HG02973 (cell line): ENCODE measurements at regions not wholly inside any gene's neighbourhood (a gene's known extent, or its start where the extent isn't known, plus 50 kb on each side); places are given as distances from the start of the nearest gene placed in this dataset.
"Not testable (repeated sequence)": the region's sequence is repeated elsewhere in the genome, so short reads cannot be mapped to it uniquely, and the experiment has no call there.

Source experiments
- ATAC-seq: cut with Tn5 transposase; IDR thresholded peaks from one replicate; pipeline ENCODE4 v1.9.1; 2021; ENCODE audit warnings: moderate library complexity; ENCODE audit not compliant: unreplicated experiment

DNA sequence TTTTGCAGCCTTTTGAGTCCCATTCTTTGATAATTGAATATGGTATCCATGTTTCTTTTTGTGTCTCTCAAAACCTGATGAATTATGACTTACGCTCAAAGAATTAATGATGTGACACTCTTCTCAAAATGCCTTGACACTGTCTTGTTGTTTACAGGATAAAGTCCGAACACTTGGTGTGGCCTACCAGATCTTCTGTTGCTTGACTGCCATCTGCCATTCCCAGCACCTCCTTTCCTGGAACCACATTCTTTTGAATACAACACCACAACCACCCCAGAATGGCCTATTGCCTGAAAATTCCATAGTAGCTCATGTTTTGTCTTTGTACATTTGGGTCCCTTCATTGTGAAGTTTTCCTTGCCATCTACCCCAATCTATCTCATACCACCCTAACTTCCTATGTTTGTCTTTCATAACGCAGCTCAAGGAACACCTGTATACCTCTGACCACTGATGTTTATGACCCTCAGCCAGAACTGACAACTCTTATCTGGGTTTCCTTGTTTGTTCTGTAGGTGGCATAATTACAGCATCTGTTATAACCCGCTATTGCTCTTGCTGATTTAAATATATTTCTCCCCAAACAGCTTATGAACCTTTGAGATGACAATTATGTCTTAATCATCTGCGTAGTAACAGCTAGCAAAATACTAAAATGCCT is 991.3 kb downstream of the RAB28 start:
- ATAC-seq = no peak

DNA sequence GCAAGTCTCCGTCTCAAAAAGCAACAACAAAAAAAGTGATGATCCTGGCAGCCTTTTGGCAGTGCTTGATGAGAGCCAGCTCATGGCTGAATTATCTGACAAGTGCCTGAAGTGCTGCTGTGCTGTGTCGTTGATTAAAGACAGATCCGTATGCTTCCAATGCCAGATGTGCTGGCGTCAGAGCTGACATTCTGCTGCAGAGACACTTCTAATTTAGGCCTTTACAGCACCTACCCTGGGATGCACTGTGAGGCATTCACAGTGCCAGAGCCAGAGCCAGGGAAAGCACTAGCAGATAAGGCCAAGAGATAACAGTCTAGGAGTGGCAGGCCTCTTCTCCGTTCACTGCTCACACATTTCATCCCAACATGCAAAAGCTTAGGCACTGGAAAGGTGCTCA is 995.5 kb downstream of the RAB28 start:
- no peak for ATAC-seq

DNA sequence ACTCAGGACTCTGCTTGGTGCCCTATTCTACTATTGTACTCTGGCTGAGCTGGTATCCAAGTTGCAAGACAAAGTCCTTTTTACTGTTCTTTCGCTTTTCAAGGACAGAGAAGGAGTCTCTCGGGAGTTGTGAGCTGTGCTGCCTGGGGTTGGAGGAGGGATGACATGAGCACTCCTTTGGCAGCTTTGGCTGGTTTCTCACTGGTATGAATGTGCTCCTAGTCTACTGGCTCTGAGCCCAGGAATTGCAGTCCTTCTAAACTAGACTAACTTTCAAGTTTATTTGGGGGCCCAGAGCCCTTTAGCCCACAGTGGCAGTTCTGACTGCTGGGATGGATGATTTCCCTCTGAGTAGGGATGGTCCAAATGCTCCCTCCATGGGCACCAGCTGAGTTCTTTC is 997.1 kb downstream of the RAB28 start:
- ATAC-seq = no peak

DNA sequence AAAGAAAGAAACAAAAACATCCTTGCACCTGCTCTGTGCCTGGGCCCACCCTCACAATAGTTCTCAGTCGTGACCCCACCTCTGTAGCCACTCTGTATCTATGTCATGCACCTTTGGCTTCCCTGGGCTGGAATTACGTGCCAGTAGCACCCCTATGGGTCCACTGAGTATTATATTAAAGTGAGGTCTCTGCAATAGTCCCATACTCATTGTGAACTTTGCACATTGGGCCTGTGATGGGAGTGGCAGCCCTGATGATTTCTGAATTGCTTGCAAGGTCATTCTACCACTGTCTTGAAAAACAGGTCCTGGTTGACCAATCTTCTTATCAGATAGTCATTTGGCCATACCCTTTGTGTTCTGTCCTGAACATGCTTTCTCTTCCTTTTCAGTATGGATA is 1012.1 kb downstream of the RAB28 start:
- no peak for ATAC-seq

DNA sequence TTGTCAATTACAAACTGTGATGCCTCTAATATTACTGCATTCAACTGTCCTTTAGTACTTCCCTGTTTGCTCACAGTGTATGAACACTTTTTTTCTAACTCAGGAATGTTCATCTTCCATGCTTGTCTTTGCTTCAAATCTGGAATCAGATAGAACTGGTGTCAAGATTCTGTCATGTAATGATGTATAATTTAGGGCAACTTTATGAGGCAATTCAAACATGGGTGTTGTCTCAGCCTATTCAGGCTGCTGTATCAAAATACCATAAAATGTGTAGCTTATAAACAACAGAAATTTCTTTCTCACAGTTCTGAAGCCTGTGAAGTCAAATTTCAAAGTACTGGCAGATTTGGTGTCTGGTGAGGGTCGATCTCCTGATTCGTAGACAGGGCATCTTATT is 1012.9 kb downstream of the RAB28 start:
- no peak for ATAC-seq

DNA sequence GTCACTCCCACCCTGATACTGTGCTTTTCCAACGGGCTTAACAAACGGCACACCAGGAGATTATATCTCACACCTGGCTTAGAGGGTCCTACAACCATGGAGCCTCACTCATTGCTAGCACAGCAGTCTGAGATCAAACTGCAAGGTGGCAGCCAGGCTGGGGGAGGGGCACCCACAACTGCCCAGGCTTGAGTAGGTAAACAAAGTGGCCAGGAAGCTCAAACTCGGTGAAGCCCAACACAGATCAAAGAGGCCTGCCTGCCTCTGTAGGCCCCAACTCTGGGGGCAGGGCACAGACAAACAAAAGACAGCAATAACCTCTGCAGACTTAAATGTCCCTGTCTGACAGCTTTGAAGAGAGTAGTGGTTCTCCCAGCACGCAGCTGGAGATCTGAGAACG is 1022.6 kb downstream of the RAB28 start:
- ATAC-seq = not testable (repeated sequence)

DNA sequence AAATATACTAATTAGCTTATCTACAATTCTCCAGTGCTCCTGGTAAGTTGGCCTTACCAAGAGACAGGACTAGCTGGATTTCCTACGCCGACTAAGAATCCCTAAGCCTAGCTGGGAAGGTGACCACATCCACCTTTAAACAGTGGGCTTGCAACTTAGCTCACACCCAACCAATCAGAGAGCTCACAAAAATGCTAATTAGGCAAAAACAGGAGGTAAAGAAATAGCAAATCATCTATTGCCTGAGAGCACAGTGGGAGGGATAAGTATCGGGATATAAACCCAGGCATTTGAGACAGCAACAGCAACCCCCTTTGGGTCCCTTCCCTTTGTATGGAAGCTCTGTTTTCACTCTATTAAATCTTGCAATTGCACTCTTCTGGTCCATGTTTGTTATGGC is 1025.0 kb downstream of the RAB28 start:
- ATAC-seq = no peak

DNA sequence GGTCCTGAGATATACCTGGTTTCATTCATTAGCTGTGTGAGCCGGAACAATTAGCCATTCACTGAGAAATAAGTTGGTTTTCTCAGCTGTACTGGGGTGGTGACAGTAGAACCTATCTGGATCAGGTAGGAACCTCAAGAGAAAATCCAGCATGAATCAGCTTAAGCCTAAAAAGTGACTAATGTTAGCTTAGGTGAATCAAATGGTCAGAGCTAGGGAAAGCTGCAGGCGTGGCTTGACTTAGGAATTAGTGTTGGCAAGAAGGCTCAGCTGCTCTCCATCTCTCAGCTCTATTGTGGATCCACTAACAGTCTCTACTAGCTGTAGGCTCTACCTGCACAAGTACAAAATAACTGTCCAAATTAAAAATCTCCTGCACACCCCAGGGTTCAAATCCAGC is 1025.5 kb downstream of the RAB28 start:
- no peak for ATAC-seq

DNA sequence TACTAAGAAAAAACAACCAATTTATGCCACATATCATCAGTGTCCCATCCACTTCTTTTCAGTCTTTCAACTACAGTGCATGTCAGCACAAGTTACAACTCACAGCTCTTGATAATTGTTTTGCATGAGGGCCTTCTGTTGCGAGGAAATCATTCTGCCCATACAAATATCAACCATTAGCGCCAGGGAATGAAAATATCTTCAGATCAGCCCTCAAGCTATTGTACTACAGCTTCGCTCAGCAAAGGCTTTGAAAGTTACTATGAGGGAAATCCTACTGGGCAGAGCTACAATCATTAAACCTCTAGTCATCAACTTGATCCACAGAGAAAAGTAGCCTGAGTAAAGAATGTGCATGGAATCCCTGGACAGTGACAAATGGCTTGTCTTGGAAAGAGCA is 1023.6 kb upstream of the HS3ST1 start:
- no peak for ATAC-seq

DNA sequence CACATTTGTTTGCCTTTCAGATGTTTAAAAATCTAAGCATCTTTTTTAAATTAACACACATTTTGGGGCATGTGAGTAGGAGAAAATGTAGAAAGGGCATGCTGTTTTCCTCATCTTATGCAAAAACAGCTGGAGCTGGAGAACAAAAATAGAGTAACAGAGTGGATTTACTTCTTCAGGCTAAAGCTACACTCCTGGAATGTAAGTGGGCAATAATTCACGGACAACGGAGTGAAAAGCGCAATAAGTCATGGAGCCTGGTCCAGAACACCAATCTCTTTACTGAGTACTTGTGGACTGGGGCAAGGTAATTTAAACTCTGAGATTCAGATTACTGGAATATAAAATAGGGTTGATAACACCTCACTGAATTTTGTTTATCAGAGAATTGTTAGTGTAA is 1018.8 kb upstream of the HS3ST1 start:
- no peak for ATAC-seq

DNA sequence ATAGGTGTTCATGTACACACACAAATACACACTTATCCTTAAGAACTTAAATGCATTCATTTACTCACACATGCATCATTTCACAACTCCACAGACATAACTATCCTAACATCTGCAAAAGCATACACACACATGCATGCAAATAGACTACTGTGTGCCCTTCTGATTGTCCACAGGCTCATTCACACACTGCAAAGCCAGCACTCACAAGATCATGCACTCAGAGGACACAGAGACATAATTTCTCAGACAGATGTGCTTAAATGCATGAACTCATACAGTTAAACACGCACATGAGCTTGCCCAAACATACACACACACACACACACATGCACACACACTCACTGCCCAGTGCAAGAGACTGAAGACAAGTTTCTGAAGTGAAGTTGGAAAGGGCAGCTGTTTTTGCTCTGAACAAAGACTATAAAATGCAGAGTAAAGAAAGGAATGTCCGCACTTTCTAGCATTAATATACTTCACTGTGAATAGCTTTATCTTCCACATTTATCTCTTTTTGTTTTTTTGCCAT is 1018.0 kb upstream of the HS3ST1 start:
- no peak for ATAC-seq

DNA sequence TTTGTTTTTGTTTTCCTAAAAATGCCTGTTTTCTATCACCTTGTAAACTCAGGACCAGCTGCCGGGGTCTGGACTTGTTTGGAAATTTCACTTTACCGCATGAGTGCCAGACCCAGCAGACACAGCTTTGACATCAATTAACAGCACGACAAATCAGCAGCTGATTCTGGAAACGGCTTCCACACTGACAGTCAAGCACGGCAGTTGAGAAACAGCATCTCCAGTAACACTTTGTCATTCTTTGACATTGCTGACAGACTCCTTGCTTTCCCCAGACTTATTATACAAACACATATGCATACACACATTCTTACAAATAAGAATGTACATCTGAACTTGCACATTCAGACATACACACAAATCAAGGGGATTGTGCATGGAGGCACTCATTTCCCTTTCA is 1017.6 kb upstream of the HS3ST1 start:
- ATAC-seq = no peak

DNA sequence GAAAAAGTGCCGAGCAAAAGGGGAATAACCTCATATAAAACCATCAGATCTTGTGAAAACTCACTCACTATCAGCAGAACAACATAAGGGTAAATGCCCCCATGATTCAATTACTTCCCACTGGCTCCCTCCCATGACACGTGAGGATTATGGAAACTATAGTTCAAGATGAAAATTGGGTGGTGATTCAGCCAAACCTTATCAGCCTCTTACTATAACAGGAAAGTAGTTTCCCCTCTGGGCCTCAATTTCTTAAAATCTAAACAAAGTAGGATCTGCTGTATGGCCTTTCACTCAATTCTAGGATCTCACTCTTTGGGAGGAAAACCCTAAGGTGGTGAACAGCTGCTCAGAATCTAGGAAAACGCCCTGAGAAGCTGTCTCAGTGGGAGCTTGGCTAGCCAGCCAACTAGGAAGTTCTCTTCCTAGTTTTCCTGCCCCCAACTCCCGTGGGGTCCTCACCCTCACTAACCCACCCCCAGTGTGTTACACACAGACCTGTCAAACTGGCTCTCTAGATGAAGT is 1017.1 kb upstream of the HS3ST1 start:
- ATAC-seq = no peak

DNA sequence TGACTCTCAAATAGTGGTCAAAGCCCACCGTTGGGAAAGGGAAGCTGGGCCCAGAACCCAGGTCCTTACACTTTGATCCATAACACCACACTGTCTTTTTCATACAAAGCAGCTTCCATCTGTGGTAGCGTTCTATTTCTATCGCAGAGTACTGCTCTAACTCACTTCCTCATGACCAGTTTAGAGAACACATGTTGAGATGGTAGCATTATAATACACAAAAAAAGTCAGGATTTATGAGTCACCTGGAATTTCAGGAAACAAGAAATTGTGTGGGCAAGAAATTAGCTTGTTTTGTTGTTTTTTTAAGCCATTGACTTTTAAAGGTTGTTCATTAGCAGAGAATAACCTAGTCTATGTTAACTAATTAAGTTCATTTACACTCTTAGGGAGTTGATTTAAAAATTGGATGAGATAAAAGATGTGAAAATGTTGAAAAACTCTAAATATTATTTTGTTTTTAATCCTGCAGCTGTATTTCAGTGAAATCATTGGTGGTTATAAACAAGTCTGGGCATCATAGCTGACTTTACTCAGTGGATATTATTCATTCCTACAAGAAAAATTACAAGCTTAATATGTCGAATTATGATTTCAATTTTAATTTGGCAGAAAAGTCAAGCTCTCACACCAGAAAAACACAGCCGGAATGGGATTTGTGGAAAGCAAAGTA is 1011.1 kb upstream of the HS3ST1 start:
- ATAC-seq = no peak

DNA sequence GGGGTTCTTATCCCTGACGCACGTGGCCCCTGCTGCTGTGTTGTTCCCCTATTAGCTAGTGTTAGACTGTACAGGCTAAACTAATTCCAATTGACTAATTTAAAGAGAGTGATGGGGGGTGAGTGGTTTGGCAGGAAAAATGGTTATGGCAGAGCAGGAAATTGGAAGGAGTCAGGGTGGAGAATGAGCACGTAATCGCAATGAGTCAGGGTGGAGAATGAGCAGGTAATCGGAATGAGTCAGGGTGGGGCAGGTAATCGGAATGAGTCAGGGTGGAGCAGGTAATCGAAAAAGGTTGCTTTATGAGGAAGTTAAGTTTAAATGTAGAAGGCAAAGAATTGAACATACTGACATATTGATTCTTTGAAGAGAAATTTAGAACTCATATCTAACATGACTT is 1002.6 kb upstream of the HS3ST1 start:
- ATAC-seq = not testable (repeated sequence)

DNA sequence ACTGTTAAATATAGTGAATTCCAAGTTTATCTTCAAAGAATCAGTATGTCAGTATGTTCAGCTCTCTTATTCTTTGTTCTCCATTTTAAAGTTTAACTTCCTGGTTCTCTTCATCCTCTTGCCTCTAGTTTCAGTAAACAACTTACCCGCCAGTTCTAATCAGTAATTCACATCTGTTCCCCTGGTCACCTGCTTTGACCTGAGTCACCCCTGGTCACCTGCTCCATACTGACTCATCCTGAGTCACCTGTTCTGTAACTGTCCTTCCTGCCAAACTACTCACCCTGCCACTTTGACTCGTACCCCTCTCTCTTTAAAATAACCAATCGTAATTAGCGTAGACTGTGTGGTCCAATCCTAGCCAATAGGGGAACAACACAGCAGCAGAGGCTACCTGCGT is 992.7 kb upstream of the HS3ST1 start:
- ATAC-seq = no peak

DNA sequence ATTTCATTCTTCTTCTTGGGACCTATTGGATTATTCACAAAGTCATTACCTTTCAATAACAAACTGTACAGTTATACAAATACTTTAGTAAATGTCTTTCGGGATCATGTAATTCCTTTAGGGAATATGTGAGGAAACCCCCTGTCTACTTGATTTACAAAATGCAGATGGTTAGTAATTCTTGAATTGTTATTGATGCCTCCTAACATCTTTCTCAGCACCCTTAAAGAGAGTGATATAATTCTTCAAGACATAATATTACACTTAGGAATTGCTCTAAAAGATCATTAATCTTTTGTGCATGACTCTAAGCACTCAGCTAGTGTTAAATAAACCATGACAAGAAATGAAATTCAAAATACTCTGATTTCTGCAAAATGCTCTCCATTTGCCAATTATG is 988.1 kb upstream of the HS3ST1 start:
- no peak for ATAC-seq

DNA sequence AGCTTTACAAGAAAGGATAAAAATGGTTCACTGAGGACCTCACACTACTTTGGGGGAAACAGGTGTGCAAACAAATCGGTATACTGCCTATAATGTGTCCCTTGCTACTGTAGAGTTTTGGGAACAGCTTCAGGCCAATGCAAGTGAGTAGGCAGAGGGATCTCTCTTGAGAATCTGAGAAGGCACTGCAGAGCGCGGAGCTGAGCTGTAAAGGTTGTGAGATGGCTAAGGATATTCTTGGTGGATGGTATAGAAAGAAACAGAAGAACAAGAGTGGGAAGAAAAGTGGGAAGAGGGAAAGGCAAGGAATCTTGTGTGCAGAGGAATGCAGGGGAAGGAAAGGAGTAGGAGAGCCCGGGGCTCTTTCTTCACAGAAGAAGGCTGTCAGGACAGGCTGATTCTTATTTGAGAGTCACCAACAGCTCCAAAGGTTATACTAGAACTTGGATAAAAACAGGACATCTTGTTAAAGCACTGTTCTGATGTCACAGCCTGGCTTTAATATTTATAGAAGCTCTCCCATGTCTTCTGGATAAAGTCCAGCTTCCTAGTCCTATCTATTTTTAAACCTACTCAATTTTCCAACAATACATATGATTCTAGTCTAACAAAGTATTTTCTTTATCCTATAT is 985.6 kb upstream of the HS3ST1 start:
- ATAC-seq = no peak

DNA sequence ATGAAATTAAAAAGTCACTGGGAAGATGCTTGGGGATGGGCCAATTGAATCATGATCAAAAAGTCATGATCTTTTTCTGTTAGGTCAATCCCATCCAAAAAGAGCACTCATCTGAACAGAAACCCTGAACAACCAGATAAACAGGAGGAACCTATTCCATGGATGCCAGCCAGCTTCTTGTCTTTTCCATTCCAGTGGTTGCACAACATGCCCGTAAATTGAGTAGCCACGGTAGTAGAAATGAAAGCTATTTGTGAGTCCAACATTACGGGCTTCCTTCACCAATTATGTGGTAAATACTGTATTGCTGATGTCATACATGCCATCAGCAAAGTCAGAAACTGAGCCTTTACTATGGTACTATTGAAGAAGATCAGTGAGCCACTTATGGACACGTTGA is 982.4 kb upstream of the HS3ST1 start:
- ATAC-seq = no peak

DNA sequence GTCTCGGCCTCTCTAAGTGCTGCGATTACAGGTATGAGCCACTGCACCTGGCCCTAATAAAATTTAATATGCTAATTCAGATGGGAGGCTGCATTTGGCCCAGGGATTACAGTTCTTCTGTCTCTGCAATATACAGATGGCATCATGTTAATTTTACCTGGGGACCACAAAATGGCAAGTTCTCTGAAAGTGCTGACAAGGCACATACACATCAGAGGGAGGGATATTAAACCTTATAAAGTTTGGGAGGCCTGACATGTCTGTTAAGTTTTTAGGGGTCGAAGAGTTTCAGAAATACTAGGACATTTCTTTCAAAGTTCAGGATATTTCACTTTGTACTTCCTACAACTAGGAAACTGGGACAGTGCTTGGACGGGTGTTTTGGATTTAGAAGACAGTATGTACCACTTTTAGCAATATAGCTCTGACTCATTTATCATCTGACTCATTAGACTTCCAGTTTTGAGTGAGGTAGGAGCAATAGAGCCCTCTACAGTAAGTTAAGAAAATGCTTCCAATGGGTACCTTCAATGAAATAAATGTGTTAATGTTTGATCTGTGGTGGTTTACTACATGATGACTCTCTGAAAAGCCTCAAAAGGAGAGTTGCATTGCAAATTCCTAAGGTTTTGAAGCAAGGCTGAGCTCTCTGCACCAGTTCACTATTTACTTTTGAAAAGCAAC is 981.0 kb upstream of the HS3ST1 start:
- no peak for ATAC-seq

DNA sequence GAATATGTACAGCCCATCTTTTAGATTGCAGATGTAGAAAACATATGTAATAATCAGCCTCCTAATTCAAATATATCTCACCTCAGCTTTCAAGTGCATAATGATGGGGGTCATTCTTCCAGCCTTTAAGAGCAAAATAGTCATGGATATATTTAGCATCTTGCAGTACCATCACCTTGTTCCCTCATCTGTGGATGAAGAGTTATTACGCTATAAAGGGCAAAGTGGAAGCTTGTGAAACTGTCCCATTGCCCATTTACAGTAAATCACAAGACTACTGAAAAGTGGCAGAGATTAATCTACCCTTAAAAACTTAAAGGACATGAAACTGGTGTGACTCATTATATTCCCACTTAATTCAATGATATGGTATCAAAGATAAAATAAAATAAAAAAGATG is 979.7 kb upstream of the HS3ST1 start:
- ATAC-seq = no peak
